ENCODE measurements at regions not wholly inside any gene's neighbourhood (a gene's known extent, or its start where the extent isn't known, plus 50 kb on each side); places are given as distances from the start of the nearest gene placed in this dataset.
A peak's percentile ranks its signal among the peaks of the same experiment; 100 is the strongest.

GRCh38 chr1:65068202-65069010, 79.6 kb upstream of the AK4 start:
- H4K8ac ChIP-seq (ENCODE audit: extremely low read depth, insufficient read depth, low read length): peak overlapping the region; percentile 96; the same call in 1 of the 2 replicates
- no peak overlapping the region for H2BK20ac ChIP-seq (ENCODE audit: low read length)
- H2BK120ac ChIP-seq (replicated peaks; ENCODE audit: low read depth, low read length): peak overlapping the region; percentile 33
- H3K4ac ChIP-seq (replicated peaks; ENCODE audit: insufficient read length, low read depth, low read length): peak overlapping the region; percentile 87
- peaks cover 0 to 10% (median 4%) of the 10 kb centered on the region in 4 experiments; a peak in 3 of 7 replicates for H3K4me1 ChIP-seq (replicated peaks in 1 of 4; ENCODE audit: control insufficient read depth in 3 of 4, insufficient read depth in 4 of 4, low read length in 3 of 4)
- H3K23me2 ChIP-seq (ENCODE audit: low read depth, low read length): peaks cover 11% of the 10 kb centered on the region
- no peak overlapping the region for H3K14ac ChIP-seq (ENCODE audit: insufficient read length)
- peaks cover 0 to 3% of the 10 kb centered on the region in 2 experiments for H4K20me1 ChIP-seq (replicated peaks in 1 of 2; ENCODE audit: control insufficient read depth in 1 of 2, insufficient read depth in 2 of 2, low read length in 2 of 2)
- H2AK5ac ChIP-seq (ENCODE audit: low read depth, low read length): no peak overlapping the region
- TF ChIP-seq MAFK (IDR thresholded peaks at IDR 0.05; ENCODE audit: low read depth, low read length): no peak
- 0 out of 2 replicates have a peak, but pooled peaks have one; percentile 9 for TF ChIP-seq PHF8 (conservative IDR thresholded peaks at IDR 0.05; ENCODE audit: low read depth, low read length)
- H3K23ac ChIP-seq (ENCODE audit: insufficient read length): no peak overlapping the region
- WGBS, 2 experiments (ENCODE audit: extremely low coverage in 1 of 2, insufficient coverage in 1 of 2, insufficient read length in 1 of 2, insufficient replicate concordance in 2 of 2, low coverage in 1 of 2, low lambda C conversion rate in 2 of 2, missing lambda C conversion rate in 1 of 2): 10% methylated on average over 20 of the region's 20 CpGs; no CpG with 5 or more reads in 1 of the 2 experiments
- H3K27me3 ChIP-seq (replicated peaks in 1 of 4; ENCODE audit: control insufficient read depth in 3 of 4, extremely low read depth in 1 of 4, insufficient read depth in 3 of 4, low read length in 3 of 4): no peaks in the 10 kb centered on the region; a peak in 1 of 7 replicates
- peak overlapping the region; percentile 89 for H4K5ac ChIP-seq (ENCODE audit: insufficient read length, low read depth, low read length)
- DNase-seq (ENCODE audit: low read depth in 1 of 2, low spot score in 2 of 2) (no peak), FAIRE-seq (no peak)
- H2BK15ac ChIP-seq (ENCODE audit: low read length): peak overlapping the region; percentile 36; the same call in 1 of the 2 replicates
- peak overlapping the region; percentile 73 to 96 (median 86) for H3K4me3 ChIP-seq (ENCODE audit: extremely low read depth in 1 of 4, insufficient read depth in 2 of 4, low read depth in 3 of 4, low read length in 4 of 4)
- H2BK12ac ChIP-seq (ENCODE audit: low read depth, low read length): peak overlapping the region; percentile 75; the same call in 1 of the 2 replicates
- peaks cover 4 to 26% of the 10 kb centered on the region in 2 experiments; a peak in 3 of 4 replicates for H3K79me2 ChIP-seq (ENCODE audit: control insufficient read depth in 1 of 2, insufficient read depth in 2 of 2, low read length in 2 of 2)
- POLR2A ChIA-PET (ENCODE audit: partially characterized antibody): interaction anchor here (0.6 to 1.8 kb wide), 4 partner anchors 8 to 770 kb away, joined by 3 to 7 read pairs (median 4); partner anchors contain the start of gene AK4
- no peaks in the 10 kb centered on the region for H3K36me3 ChIP-seq (ENCODE audit: control insufficient read depth in 2 of 4, insufficient read depth in 4 of 4, low read length in 3 of 4)
- peak overlapping the region; percentile 89 to 95 (median 94) for H3K9ac ChIP-seq (replicated peaks in 1 of 4; ENCODE audit: extremely low read depth in 1 of 4, low read depth in 3 of 4, low read length in 3 of 4)
- H3K56ac ChIP-seq (replicated peaks; ENCODE audit: insufficient read length, low read depth, low read length): peak overlapping the region; percentile 0
- CTCF ChIA-PET (ENCODE audit: partially characterized antibody): interaction anchor here (0.5 to 0.9 kb wide), 3 partner anchors 61 to 393 kb away, joined by 3 read pairs; no protein-coding TSS in a partner anchor
- peak overlapping the region; percentile 94 for H2BK5ac ChIP-seq (ENCODE audit: low read depth, low read length)
- H2AFZ ChIP-seq (ENCODE audit: low read length): 0 out of 2 replicates have a peak overlapping the region, but pooled peaks have one; percentile 35
- H4K91ac ChIP-seq (replicated peaks; ENCODE audit: insufficient read length, low read length): peak overlapping the region; percentile 84
- peak overlapping the region; percentile 97 for H3K27ac ChIP-seq (ENCODE audit: low read depth, low read length)
- peak overlapping the region; percentile 48; the same call in 1 of the 2 replicates for H3K18ac ChIP-seq (ENCODE audit: extremely low read depth, low read length)
- peak overlapping the region; percentile 87 to 92 for H3K4me2 ChIP-seq (ENCODE audit: insufficient read depth in 1 of 2, low read depth in 2 of 2, low read length in 2 of 2)
- no peaks in the 10 kb centered on the region for H3K79me1 ChIP-seq (ENCODE audit: low read depth, low read length)
- H3K9me3 ChIP-seq (ENCODE audit: insufficient read depth in 2 of 2, low read depth in 1 of 2, low read length in 1 of 2): no peaks in the 10 kb centered on the region

Measured in H1 (cell line).